OCI-LY7 (cell line): ENCODE measurements at regions not wholly inside any gene's neighbourhood (a gene's known extent, or its start where the extent isn't known, plus 50 kb on each side); places are given as distances from the start of the nearest gene placed in this dataset.
A peak's percentile ranks its signal among the peaks of the same experiment; 100 is the strongest.

Source experiments
- EZH2phosphoT487 ChIP-seq: fragments of 200-600 bp; sonication (generic); IDR thresholded peaks from 2 replicates; pipeline ENCODE4 v1.6.1; 2018; ENCODE audit warnings: low read depth, borderline replicate concordance, mild to moderate bottlenecking, mixed run types, antibody characterized with exemption, low read length, moderate library complexity, mixed read lengths
- TF ChIP-seq, protein P1 (sequence below): fragments of 200-600 bp; sonication (generic); conservative IDR thresholded peaks from 2 replicates; pipeline ENCODE4 v1.5.1; 2014; ENCODE audit warnings: mild to moderate bottlenecking, antibody characterized with exemption, low read length, moderate library complexity, mixed read lengths

DNA sequence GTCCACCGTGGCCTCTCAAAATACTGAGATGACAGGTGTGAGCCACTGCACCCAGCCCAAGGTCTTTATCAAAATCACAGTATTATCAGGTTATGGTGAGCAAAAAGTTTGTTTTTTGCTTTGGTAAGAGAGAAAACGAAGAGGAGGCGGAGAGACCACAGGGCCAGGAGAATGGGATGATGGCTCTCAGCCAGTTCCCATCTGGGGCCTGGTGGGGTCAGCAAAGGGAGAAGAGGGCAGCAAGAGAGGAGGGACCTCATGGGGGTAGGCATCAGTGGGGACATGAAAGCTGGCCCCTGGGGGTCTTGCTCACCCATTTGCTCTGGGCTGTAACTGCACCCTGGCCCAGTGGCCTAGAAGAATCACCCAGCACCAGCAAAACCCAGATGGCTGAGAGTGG, 190.2 kb downstream of the SHANK2 start:
- TF ChIP-seq, protein P1, sequence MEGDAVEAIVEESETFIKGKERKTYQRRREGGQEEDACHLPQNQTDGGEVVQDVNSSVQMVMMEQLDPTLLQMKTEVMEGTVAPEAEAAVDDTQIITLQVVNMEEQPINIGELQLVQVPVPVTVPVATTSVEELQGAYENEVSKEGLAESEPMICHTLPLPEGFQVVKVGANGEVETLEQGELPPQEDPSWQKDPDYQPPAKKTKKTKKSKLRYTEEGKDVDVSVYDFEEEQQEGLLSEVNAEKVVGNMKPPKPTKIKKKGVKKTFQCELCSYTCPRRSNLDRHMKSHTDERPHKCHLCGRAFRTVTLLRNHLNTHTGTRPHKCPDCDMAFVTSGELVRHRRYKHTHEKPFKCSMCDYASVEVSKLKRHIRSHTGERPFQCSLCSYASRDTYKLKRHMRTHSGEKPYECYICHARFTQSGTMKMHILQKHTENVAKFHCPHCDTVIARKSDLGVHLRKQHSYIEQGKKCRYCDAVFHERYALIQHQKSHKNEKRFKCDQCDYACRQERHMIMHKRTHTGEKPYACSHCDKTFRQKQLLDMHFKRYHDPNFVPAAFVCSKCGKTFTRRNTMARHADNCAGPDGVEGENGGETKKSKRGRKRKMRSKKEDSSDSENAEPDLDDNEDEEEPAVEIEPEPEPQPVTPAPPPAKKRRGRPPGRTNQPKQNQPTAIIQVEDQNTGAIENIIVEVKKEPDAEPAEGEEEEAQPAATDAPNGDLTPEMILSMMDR = 0 out of 2 replicates have a peak, but pooled peaks have one; percentile 12
- TF ChIP-seq EZH2phosphoT487 = no peak
